ENCODE measurements at regions not wholly inside any gene's neighbourhood (a gene's known extent, or its start where the extent isn't known, plus 50 kb on each side); places are given as distances from the start of the nearest gene placed in this dataset.

DNA sequence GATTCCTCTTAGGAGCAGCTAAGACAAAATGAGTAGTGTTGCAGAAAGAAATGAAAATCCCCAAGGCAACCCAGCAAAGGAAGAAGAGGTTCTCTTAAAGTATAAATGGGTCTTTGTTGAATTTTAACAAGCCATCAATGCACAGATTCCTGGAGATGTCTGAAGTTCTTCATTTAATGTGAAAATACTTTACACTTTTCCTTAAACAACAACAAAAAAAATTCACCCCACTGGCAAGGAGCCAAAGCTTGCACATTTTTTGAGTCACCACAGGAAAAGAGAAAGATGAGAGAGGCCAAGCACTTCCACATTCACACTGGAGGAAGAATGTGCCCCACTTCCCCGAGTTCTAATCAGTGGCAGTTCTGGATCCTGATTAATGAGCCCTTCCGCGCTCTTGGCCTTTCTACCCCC lies 286.4 kb upstream of the MEOX2 start:
- no peak for TF ChIP-seq POLR2A (IDR thresholded peaks at IDR 0.05)
- TF ChIP-seq, protein P1, sequence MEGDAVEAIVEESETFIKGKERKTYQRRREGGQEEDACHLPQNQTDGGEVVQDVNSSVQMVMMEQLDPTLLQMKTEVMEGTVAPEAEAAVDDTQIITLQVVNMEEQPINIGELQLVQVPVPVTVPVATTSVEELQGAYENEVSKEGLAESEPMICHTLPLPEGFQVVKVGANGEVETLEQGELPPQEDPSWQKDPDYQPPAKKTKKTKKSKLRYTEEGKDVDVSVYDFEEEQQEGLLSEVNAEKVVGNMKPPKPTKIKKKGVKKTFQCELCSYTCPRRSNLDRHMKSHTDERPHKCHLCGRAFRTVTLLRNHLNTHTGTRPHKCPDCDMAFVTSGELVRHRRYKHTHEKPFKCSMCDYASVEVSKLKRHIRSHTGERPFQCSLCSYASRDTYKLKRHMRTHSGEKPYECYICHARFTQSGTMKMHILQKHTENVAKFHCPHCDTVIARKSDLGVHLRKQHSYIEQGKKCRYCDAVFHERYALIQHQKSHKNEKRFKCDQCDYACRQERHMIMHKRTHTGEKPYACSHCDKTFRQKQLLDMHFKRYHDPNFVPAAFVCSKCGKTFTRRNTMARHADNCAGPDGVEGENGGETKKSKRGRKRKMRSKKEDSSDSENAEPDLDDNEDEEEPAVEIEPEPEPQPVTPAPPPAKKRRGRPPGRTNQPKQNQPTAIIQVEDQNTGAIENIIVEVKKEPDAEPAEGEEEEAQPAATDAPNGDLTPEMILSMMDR (IDR thresholded peaks at IDR 0.05 in 4 of 5, conservative IDR thresholded peaks at IDR 0.05 in 1 of 5), result no peak
